ENCODE measurements at regions not wholly inside any gene's neighbourhood (a gene's known extent, or its start where the extent isn't known, plus 50 kb on each side); places are given as distances from the start of the nearest gene placed in this dataset.

DNA sequence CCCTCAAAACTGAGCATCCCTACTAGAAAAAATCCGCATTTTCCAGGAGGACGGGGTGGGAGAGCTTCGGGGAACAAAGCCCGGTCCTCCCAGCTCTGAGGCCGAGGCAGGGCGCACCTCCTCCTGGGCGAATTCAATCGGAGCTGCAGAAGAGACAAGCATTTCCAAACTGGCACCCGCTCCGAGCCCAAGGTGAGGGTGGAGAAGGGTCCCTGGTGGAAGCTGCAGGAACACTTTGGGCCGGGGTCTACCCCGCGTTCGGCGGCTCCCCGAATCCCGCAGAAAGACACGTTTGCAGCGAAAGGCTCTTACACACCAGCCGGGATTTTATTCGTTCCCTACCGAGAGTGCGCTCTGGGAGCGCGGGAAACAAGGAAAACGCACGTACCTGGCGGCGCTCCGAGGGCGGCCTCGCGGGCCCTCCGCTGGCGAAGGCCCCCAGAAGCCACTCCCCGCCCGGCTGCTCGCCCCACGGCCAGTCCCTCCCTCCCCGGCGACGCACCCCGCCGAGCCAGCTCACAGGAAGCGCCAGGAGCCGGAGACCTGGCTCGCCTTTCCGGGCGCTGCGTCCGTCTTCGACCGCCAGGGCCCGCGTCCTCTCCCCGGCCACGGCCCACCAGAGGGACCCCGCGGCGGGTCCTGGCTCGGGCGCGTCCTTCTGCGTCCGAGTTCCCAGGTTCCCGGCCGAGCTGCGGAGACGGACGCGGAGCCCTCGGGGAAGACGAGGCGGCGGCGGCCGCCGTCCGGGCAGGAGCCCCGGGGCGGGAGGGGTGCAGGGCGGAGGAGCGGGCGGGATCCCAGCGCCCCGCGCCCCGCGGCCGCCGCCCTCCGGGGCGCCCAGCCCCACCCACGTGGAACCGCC is 49.8 kb upstream of the BAHCC1 start:
- peak; percentile 92 for DNase-seq (ENCODE audit: low read depth)
- TF ChIP-seq, protein P1, sequence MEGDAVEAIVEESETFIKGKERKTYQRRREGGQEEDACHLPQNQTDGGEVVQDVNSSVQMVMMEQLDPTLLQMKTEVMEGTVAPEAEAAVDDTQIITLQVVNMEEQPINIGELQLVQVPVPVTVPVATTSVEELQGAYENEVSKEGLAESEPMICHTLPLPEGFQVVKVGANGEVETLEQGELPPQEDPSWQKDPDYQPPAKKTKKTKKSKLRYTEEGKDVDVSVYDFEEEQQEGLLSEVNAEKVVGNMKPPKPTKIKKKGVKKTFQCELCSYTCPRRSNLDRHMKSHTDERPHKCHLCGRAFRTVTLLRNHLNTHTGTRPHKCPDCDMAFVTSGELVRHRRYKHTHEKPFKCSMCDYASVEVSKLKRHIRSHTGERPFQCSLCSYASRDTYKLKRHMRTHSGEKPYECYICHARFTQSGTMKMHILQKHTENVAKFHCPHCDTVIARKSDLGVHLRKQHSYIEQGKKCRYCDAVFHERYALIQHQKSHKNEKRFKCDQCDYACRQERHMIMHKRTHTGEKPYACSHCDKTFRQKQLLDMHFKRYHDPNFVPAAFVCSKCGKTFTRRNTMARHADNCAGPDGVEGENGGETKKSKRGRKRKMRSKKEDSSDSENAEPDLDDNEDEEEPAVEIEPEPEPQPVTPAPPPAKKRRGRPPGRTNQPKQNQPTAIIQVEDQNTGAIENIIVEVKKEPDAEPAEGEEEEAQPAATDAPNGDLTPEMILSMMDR (IDR thresholded peaks at IDR 0.05; ENCODE audit: insufficient read depth, low read depth, low read length, missing control alignments) = peak; percentile 10
- H3K4me3 ChIP-seq (ENCODE audit: low read depth, low read length) = peak overlapping the region; percentile 97
